HL-60 (cell line): ENCODE measurements at regions not wholly inside any gene's neighbourhood (a gene's known extent, or its start where the extent isn't known, plus 50 kb on each side); places are given as distances from the start of the nearest gene placed in this dataset.

Experiments used
- DNase-seq, 2 experiments: peaks; one replicate each; pipeline ENCODE4 v3.0.0-alpha.2; 2010 to 2020; ENCODE audit warnings: low read depth in 1 of 2, low spot score in 1 of 2
- H3K27ac ChIP-seq: fragments of 250-450 bp; sonication (Bioruptor Pico); replicated peaks from 2 replicates; pipeline ENCODE4 v1.5.1; 2020; ENCODE audit warnings: mild to moderate bottlenecking, moderate library complexity
- H3K27me3 ChIP-seq: fragments of 250-450 bp; sonication (Bioruptor Pico); 2 replicates; pipeline ENCODE4 v1.5.1; 2021; ENCODE audit warnings: mild to moderate bottlenecking, moderate library complexity; ENCODE audit not compliant: insufficient read depth, poor library complexity, severe bottlenecking
- H3K4me3 ChIP-seq: replicated peaks from 2 replicates; pipeline ENCODE4 v1.5.1; 2011; ENCODE audit warnings: mild to moderate bottlenecking, control low read depth, low read length; ENCODE audit not compliant: insufficient read depth
- GABPA ChIP-seq: IDR thresholded peaks from 2 replicates; pipeline ENCODE4 v1.6.1; 2012; ENCODE audit warnings: low read depth
- POLR2AphosphoS5 ChIP-seq: IDR thresholded peaks from 2 replicates; pipeline ENCODE4 v1.6.1; 2012; ENCODE audit warnings: low read depth
- SPI1 ChIP-seq: IDR thresholded peaks from 2 replicates; pipeline ENCODE4 v1.6.1; 2012; ENCODE audit warnings: low read depth, mild to moderate bottlenecking, borderline replicate concordance
- TF ChIP-seq, protein P1 (sequence below): IDR thresholded peaks from 2 replicates; pipeline ENCODE4 v1.6.1; 2012; ENCODE audit warnings: low read depth; ENCODE audit not compliant: insufficient replicate concordance
- TF ChIP-seq, protein P2 (sequence below): IDR thresholded peaks from one replicate; pipeline ENCODE4 v1.5.1; 2011; ENCODE audit warnings: low read length, control low read depth, inconsistent platforms; ENCODE audit not compliant: insufficient read depth

DNA sequence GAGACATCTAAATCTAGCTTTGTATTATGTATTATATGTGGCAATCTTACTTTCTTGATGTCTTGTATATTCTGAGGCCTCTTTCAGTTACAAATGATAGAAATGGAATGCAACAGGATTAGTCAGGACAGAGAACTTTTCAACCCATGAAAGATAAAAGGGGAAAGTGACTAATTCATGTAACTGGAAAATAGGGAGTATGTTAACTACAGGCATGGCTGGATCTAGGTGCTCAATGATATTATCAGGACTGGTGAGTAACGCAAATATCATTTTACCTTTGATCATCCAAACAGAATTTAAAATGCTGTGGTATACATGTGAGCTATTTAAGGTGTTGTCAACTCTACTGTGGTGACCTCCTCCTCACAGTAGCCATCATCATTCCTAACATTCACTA, 215.7 kb upstream of the GLRA1 start:
- Histone ChIP-seq H3K27me3 (peaks cover 3% of the 10 kb centered on the region), H3K4me3 (no peak overlapping the region), H3K27ac (no peak overlapping the region)
- no peak for DNase-seq
- no peak for TF ChIP-seq GABPA
- TF ChIP-seq, protein P1, sequence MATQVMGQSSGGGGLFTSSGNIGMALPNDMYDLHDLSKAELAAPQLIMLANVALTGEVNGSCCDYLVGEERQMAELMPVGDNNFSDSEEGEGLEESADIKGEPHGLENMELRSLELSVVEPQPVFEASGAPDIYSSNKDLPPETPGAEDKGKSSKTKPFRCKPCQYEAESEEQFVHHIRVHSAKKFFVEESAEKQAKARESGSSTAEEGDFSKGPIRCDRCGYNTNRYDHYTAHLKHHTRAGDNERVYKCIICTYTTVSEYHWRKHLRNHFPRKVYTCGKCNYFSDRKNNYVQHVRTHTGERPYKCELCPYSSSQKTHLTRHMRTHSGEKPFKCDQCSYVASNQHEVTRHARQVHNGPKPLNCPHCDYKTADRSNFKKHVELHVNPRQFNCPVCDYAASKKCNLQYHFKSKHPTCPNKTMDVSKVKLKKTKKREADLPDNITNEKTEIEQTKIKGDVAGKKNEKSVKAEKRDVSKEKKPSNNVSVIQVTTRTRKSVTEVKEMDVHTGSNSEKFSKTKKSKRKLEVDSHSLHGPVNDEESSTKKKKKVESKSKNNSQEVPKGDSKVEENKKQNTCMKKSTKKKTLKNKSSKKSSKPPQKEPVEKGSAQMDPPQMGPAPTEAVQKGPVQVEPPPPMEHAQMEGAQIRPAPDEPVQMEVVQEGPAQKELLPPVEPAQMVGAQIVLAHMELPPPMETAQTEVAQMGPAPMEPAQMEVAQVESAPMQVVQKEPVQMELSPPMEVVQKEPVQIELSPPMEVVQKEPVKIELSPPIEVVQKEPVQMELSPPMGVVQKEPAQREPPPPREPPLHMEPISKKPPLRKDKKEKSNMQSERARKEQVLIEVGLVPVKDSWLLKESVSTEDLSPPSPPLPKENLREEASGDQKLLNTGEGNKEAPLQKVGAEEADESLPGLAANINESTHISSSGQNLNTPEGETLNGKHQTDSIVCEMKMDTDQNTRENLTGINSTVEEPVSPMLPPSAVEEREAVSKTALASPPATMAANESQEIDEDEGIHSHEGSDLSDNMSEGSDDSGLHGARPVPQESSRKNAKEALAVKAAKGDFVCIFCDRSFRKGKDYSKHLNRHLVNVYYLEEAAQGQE, result no peak
- TF ChIP-seq, protein P2, sequence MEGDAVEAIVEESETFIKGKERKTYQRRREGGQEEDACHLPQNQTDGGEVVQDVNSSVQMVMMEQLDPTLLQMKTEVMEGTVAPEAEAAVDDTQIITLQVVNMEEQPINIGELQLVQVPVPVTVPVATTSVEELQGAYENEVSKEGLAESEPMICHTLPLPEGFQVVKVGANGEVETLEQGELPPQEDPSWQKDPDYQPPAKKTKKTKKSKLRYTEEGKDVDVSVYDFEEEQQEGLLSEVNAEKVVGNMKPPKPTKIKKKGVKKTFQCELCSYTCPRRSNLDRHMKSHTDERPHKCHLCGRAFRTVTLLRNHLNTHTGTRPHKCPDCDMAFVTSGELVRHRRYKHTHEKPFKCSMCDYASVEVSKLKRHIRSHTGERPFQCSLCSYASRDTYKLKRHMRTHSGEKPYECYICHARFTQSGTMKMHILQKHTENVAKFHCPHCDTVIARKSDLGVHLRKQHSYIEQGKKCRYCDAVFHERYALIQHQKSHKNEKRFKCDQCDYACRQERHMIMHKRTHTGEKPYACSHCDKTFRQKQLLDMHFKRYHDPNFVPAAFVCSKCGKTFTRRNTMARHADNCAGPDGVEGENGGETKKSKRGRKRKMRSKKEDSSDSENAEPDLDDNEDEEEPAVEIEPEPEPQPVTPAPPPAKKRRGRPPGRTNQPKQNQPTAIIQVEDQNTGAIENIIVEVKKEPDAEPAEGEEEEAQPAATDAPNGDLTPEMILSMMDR, result no peak
- TF ChIP-seq SPI1, result no peak
- TF ChIP-seq POLR2AphosphoS5, result no peak

DNA sequence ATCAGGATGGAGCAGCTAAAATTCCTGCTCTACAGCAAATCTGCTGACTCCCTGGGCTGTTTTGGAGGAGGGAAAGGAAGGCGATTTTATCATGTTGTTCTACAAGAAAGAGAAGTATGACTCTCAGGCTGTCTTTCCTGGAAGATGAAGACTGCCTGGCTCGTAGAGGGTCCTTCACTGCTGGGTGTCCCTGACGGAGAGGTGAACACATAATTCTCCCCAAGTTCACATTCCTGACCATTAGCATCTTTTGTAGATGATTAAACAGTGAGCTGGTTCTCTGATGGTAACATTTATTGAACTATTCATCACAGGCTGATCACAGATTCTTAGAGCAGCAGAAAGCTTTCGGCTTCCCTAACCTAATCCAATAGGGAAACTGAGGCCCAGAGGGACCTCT, 212.4 kb upstream of the GLRA1 start:
- peaks cover 2% of the 10 kb centered on the region for H3K27me3 ChIP-seq
- H3K27ac ChIP-seq, result no peak overlapping the region
- TF ChIP-seq POLR2AphosphoS5 (no peak), SPI1 (no peak), GABPA (no peak)
- TF ChIP-seq, protein P2, result no peak
- TF ChIP-seq, protein P1, result no peak
- no peak overlapping the region for H3K4me3 ChIP-seq
- DNase-seq, result no peak

DNA sequence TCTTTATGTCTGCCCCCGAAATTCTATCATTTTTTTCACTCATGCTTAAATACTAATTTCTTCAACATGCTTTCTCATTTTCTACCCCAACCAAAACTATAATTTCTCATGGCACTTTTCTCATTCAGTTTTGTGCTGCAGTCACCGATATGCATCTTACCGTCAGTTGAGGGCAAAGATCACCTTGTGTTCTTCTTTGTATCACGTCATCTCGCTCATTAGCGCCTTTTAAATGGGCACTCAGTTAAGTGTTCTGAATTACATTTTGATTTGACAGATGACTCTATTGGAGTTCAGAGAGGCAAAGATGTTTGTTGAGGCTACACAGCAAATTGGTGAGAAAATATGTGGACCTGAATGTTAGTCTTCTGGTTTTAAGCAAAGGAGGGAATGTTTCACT, 211.7 kb upstream of the GLRA1 start:
- Histone ChIP-seq H3K27me3 (no peaks in the 10 kb centered on the region), H3K4me3 (no peak overlapping the region), H3K27ac (no peak overlapping the region)
- DNase-seq, result no peak
- TF ChIP-seq GABPA (no peak), POLR2AphosphoS5 (no peak), SPI1 (no peak)
- TF ChIP-seq, protein P2, result no peak
- TF ChIP-seq, protein P1, result no peak
